GM12874 (cell line): ENCODE measurements at regions not wholly inside any gene's neighbourhood (a gene's known extent, or its start where the extent isn't known, plus 50 kb on each side); places are given as distances from the start of the nearest gene placed in this dataset.

Experiments
- TF ChIP-seq, protein P1 (sequence below): IDR thresholded peaks from 2 replicates; pipeline ENCODE4 v1.5.1; 2011; ENCODE audit warnings: low read depth, mild to moderate bottlenecking, control low read depth, low read length, moderate library complexity; ENCODE audit not compliant: insufficient read depth

DNA sequence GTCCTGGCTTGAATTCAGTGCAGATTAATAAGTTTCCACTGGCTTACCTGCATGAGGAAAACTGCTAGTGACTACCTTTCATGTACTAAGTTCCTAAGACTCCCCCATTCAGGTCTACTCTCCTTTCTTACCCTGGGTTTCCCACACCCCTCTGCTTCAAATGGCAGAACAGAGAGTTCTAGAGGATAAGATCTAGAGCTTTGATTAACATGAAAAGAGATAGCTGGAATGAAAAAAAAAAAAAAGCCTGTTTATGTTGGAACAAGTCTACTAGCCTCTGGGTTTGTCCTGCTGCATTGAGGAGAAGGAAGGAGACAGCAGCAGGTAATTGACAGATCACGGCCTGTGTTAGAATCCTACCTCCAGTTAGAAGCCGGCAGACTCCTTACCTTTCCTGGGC, 201.4 kb upstream of the SOX4 start:
- TF ChIP-seq, protein P1, sequence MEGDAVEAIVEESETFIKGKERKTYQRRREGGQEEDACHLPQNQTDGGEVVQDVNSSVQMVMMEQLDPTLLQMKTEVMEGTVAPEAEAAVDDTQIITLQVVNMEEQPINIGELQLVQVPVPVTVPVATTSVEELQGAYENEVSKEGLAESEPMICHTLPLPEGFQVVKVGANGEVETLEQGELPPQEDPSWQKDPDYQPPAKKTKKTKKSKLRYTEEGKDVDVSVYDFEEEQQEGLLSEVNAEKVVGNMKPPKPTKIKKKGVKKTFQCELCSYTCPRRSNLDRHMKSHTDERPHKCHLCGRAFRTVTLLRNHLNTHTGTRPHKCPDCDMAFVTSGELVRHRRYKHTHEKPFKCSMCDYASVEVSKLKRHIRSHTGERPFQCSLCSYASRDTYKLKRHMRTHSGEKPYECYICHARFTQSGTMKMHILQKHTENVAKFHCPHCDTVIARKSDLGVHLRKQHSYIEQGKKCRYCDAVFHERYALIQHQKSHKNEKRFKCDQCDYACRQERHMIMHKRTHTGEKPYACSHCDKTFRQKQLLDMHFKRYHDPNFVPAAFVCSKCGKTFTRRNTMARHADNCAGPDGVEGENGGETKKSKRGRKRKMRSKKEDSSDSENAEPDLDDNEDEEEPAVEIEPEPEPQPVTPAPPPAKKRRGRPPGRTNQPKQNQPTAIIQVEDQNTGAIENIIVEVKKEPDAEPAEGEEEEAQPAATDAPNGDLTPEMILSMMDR, result no peak

DNA sequence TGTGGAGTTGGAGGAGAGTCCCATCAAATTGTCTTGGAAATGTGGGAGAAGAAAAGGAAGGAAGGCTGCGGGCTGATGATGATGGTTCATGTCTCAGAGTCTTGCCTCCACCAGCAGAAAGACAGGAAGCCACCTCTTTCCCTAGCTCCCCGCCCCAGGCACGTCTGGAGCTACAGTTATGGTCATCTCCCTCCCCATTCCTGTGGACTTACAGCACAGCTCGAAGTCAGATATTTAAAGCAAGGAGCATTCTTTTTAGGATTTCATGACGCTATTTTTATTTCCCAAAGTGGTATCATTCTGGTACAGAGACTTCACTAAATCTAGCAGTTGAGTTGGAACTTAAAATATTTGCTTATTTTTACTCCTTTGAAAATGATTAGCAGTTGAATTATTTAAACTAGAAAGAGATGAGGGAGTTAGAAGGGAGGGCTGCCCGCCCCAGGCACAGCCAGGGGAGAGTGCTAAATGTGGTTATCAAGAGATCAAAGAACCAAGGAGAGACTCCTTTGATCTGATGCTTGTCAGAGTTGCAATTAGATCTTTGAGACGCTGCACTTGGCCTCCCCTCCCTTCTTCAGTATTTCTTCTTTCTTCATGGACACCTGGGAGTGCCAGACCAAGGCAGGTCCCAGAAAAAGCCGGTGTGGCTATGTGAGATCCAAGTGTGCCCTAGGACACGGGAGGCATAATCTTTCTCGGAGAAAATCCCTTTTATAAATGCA, 199.9 kb upstream of the SOX4 start:
- TF ChIP-seq, protein P1, result no peak

DNA sequence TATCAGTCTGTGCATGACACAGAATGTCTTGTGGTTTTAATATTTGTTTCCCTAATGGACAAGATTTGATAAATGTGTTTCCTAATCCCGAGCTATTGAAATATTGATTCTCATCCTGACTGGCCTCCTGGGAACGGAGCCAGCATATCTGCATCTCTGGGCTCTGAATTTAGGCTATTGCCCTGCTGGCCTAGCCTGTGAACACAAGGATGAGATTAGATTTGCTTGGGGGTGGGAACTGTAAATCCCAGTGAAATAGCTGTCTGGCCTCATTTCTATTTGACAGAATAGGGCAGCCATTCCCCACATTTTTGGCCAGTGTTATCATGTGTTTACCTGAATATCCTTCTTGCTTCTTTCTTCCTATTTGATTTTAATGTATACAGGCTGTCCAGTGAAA, 198.4 kb upstream of the SOX4 start:
- TF ChIP-seq, protein P1, result no peak

DNA sequence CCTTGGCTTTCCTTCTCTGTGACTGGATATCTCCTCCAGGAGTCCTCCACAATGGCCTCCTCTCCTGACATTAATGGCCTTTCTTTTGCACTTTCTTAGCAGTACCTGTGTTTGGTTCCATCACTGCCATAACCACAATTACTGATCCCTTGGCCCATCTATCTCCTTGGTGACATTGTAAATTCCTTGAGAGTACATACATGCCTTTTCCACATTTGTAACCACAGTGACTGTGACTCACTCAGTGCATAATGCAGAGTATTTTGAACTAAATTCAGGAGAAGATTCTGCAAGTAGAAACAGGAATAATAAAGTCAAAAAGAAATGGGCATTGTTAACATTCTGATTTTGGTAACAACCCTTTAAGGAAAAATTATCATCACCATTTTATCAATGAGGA, 197.2 kb upstream of the SOX4 start:
- TF ChIP-seq, protein P1, result no peak

DNA sequence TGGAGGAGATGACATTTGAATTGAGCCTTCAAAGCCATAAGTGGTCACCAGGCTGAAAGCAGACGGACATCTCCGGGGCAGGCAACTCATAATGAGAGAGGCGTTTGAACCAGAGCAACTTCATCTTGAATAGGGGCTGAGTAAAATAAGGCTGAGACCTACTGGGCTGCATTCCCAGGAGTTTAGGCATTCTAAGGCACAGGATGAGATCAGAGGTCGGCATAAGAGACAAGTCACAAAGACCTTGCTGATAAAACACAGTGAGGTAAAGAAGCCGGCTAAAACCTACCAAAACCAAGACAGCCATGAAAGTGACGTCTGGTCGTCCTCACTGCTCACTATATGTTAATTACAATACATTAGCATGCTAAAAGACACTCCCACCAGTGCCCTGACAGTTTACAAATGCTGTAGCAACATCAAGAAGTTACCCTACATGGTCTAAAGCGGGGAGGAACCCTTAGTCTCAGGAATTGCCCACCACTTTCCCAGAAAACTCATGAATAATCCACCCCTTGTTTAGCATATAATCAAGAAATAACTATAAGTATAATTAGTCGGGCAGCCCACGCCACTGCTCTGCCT, 194.7 kb upstream of the SOX4 start:
- TF ChIP-seq, protein P1, result no peak

DNA sequence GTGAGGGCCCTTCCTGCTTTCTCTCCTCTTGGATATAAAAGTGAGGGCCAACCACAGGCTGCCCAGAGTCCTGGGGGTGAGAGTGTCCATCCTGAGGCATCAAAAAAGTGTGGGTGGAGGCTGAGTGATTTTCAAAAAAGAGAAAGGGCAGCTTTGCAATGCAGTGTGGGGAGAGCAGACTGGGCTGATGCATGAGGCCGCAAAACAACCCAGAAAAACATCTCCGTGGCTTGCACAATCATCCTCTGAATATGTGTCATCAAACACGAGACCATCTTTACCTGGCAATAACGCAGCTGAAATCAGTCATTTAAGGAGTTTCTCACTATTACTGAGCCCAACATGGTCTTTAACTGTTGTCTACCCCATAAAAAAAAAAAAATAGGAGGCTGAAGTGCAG, 191.2 kb upstream of the SOX4 start:
- TF ChIP-seq, protein P1, result no peak

DNA sequence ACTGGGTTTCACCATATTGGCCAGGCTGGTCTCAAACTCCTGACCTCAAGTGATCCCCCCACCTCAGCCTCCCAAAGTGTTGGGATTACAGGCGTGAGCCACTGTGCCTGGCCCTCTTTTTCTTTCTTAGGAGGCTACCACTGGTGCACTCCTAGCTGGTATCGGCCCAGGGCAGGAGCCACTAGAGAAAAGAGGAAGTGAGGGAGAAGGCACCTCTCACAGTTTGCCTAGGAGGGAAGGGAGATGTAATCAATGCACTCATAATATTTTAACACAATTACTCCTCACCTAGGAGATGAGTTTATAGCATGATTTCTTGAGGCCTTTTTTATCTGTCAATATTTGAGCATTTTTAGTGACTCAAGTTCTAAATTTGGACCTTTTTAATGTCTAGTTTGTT, 189.0 kb upstream of the SOX4 start:
- TF ChIP-seq, protein P1, result no peak
